Uterus (tissue), 3 donors: ENCODE measurements at regions not wholly inside any gene's neighbourhood (a gene's known extent, or its start where the extent isn't known, plus 50 kb on each side); places are given as distances from the start of the nearest gene placed in this dataset.

Experiments
- DNase-seq, 2 donors: peaks; one replicate each; pipeline ENCODE4 v3.0.0-alpha.2; 2019 to 2020
- H3K27ac ChIP-seq, 2 donors: fragments of 200-600 bp; sonication (generic); 1 replicate in 1 of 2; 2 replicates in 1 of 2; pipeline ENCODE4 v1.5.1; 2016 to 2018
- H3K27me3 ChIP-seq, 2 donors: fragments of 200-600 bp; sonication (generic); one replicate each; pipeline ENCODE4 v1.5.1; 2018 to 2019; ENCODE audit warnings: control low read depth in 1 of 2
- H3K36me3 ChIP-seq, 2 donors: fragments of 200-600 bp; sonication (generic); one replicate each; pipeline ENCODE4 v1.5.1; 2019; ENCODE audit warnings: control low read depth in 1 of 2
- H3K4me1 ChIP-seq, 2 donors: fragments of 200-600 bp; sonication (generic); one replicate each; pipeline ENCODE4 v1.5.1; 2018 to 2019; ENCODE audit warnings: control low read depth in 1 of 2
- H3K4me3 ChIP-seq, 2 donors: fragments of 200-600 bp; sonication (generic); 1 replicate in 1 of 2; 2 replicates in 1 of 2; pipeline ENCODE4 v1.5.1; 2018 to 2019; ENCODE audit warnings: mild to moderate bottlenecking in 1 of 2
- H3K9me3 ChIP-seq, 2 donors: fragments of 200-600 bp; sonication (generic); one replicate each; pipeline ENCODE4 v1.5.1; 2019; ENCODE audit warnings: control low read depth in 1 of 2
- CTCF ChIP-seq, 4 experiments: fragments of 200-600 bp in 2 of 4; fragments of 450-650 bp in 2 of 4; sonication (generic) in 2 of 4; IDR thresholded peaks; one replicate each; pipeline ENCODE4 v1.5.1; 2016 to 2019; ENCODE audit warnings: antibody characterized with exemption in 4 of 4, mild to moderate bottlenecking in 2 of 4, moderate library complexity in 1 of 4
- POLR2A ChIP-seq, 2 donors: fragments of 450-650 bp; IDR thresholded peaks; one replicate each; pipeline ENCODE4 v1.6.1; 2016; ENCODE audit warnings: antibody characterized with exemption in 2 of 2, mild to moderate bottlenecking in 1 of 2, moderate library complexity in 1 of 2
- intact Hi-C: fragments of 100-400 bp; cut with DNase I; formaldehyde crosslinking; loops from one replicate; pipeline ENCODE4 v1.15.1; 2023; ENCODE audit warnings: low total_unique reads
- donor health status: DM: yes; HTN: yes; CAD: no.

GRCh38 chr3:132222868-132223538 is 94.2 kb upstream of the ACP3 start:
- Histone ChIP-seq H3K9me3 (no peaks in the 10 kb centered on the region), H3K27ac (no peak overlapping the region), H3K27me3 (no peaks in the 10 kb centered on the region), H3K4me1 (no peaks in the 10 kb centered on the region), H3K4me3 (no peak overlapping the region), H3K36me3 (no peaks in the 10 kb centered on the region)
- no peak for TF ChIP-seq CTCF (IDR thresholded peaks at IDR 0.05)
- TF ChIP-seq POLR2A (IDR thresholded peaks at IDR 0.05) = no peak
- intact Hi-C loops = no loop called here
- DNase-seq = no peak

- DNase-seq = no peak
- H3K4me1 ChIP-seq = no peaks in the 10 kb centered on the region
- TF ChIP-seq CTCF (IDR thresholded peaks at IDR 0.05) (no peak), POLR2A (IDR thresholded peaks at IDR 0.05) (no peak)
- no peak overlapping the region for H3K4me3 ChIP-seq
- no peaks in the 10 kb centered on the region for H3K36me3 ChIP-seq
- intact Hi-C loops = no loop called here
- no peaks in the 10 kb centered on the region for H3K27me3 ChIP-seq
- no peak overlapping the region for H3K27ac ChIP-seq
- no peaks in the 10 kb centered on the region for H3K9me3 ChIP-seq
Measured at GRCh38 chr3:132225664-132226063, 91.5 kb upstream of the ACP3 start.

GRCh38 chr3:132228923-132229322 is 88.3 kb upstream of the ACP3 start:
- no peaks in the 10 kb centered on the region for H3K4me1 ChIP-seq
- DNase-seq = no peak
- no peaks in the 10 kb centered on the region for H3K27me3 ChIP-seq
- intact Hi-C loops = no loop called here
- H3K36me3 ChIP-seq = no peaks in the 10 kb centered on the region
- H3K9me3 ChIP-seq = no peaks in the 10 kb centered on the region
- no peak overlapping the region for H3K27ac ChIP-seq
- no peak overlapping the region for H3K4me3 ChIP-seq
- no peak for TF ChIP-seq CTCF (IDR thresholded peaks at IDR 0.05)
- no peak for TF ChIP-seq POLR2A (IDR thresholded peaks at IDR 0.05)

GRCh38 chr3:132229641-132230040 is 87.6 kb upstream of the ACP3 start:
- H3K9me3 ChIP-seq = no peaks in the 10 kb centered on the region
- no peaks in the 10 kb centered on the region for H3K4me1 ChIP-seq
- DNase-seq = no peak
- no peak overlapping the region for H3K4me3 ChIP-seq
- no peaks in the 10 kb centered on the region for H3K27me3 ChIP-seq
- intact Hi-C loops = no loop called here
- TF ChIP-seq CTCF (IDR thresholded peaks at IDR 0.05) (no peak), POLR2A (IDR thresholded peaks at IDR 0.05) (no peak)
- no peak overlapping the region for H3K27ac ChIP-seq
- no peaks in the 10 kb centered on the region for H3K36me3 ChIP-seq

- no peak overlapping the region for H3K27ac ChIP-seq
- H3K36me3 ChIP-seq = no peaks in the 10 kb centered on the region
- H3K4me1 ChIP-seq = no peaks in the 10 kb centered on the region
- intact Hi-C loops = no loop called here
- no peak for DNase-seq
- TF ChIP-seq POLR2A (IDR thresholded peaks at IDR 0.05) (no peak), CTCF (IDR thresholded peaks at IDR 0.05) (no peak)
- no peaks in the 10 kb centered on the region for H3K9me3 ChIP-seq
- H3K27me3 ChIP-seq = no peaks in the 10 kb centered on the region
- no peak overlapping the region for H3K4me3 ChIP-seq
Measured at GRCh38 chr3:132230156-132231000, 86.8 kb upstream of the ACP3 start.
